Esophagus squamous epithelium (tissue), 4 donors: ENCODE measurements at regions not wholly inside any gene's neighbourhood (a gene's known extent, or its start where the extent isn't known, plus 50 kb on each side); places are given as distances from the start of the nearest gene placed in this dataset.

Source experiments
- POLR2A ChIP-seq, 4 donors: fragments of 450-650 bp; IDR thresholded peaks; one replicate each; pipeline ENCODE4 v1.6.1; 2017; ENCODE audit warnings: antibody characterized with exemption in 4 of 4, mild to moderate bottlenecking in 4 of 4, moderate library complexity in 3 of 4
- TF ChIP-seq, protein P1 (sequence below), 6 experiments: fragments of 450-650 bp in 4 of 6; fragments of 200-600 bp in 2 of 6; sonication (generic) in 2 of 6; IDR thresholded peaks; one replicate each; pipeline ENCODE4 v1.5.1; 2016 to 2019; ENCODE audit warnings: antibody characterized with exemption in 6 of 6, mild to moderate bottlenecking in 4 of 6, moderate library complexity in 4 of 6

DNA sequence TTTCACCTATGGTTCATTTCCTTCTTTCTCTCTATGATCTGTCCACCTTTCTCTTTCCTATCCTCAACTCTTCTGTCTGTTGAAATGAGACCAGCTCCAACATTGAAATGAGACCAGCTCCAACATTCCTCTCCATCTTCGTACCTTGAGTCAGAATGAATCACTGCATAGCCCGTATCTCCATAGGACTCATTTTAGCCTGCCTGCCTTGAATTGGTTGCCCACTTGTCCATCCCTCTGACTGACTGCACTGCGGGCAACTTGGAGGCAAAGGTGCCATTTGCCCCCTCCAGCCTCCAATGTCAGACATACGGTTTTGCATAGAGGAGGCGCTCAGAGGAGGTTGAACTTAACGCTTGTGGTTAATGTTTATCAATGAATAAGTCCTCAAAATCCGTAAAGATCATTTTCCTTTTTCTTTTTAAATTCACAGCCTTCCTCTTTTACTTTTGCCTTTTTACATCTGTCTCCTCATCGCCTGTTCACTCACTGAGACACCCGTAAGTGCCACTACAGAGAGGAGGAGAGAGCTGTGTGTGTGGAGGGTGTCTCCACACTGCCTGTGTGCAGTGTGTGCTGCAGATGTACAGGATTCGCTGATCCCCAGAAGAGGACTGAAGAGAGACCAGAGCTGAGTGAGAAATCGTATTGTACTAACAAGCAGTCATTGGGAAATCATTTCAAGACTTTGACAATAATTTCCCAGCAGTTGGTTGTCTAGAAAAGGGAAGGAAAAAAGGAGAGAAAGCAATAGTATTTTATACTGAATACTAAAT, 579.6 kb upstream of the MAP3K7 start:
- TF ChIP-seq, protein P1, sequence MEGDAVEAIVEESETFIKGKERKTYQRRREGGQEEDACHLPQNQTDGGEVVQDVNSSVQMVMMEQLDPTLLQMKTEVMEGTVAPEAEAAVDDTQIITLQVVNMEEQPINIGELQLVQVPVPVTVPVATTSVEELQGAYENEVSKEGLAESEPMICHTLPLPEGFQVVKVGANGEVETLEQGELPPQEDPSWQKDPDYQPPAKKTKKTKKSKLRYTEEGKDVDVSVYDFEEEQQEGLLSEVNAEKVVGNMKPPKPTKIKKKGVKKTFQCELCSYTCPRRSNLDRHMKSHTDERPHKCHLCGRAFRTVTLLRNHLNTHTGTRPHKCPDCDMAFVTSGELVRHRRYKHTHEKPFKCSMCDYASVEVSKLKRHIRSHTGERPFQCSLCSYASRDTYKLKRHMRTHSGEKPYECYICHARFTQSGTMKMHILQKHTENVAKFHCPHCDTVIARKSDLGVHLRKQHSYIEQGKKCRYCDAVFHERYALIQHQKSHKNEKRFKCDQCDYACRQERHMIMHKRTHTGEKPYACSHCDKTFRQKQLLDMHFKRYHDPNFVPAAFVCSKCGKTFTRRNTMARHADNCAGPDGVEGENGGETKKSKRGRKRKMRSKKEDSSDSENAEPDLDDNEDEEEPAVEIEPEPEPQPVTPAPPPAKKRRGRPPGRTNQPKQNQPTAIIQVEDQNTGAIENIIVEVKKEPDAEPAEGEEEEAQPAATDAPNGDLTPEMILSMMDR (IDR thresholded peaks at IDR 0.05) = no peak
- TF ChIP-seq POLR2A (IDR thresholded peaks at IDR 0.05) = no peak
